PC-3 (cell line): ENCODE measurements at regions not wholly inside any gene's neighbourhood (a gene's known extent, or its start where the extent isn't known, plus 50 kb on each side); places are given as distances from the start of the nearest gene placed in this dataset.

ENCODE experiments used
- ATAC-seq: fragments of 200-7000 bp; cut with Tn5 transposase; 2 replicates; pipeline ENCODE4 v1.9.1; 2020; ENCODE audit warnings: mild to moderate bottlenecking, moderate library complexity
- BruUV-seq: library from RNA; stranded (reverse); fragments of 400-500 nt; replicated peaks from 2 replicates; lab custom pipeline; 2021; lab: Mats Ljungman, UMichigan
- CTCF ChIA-PET: fragments of 300-600 bp; sonication (Branson Sonifier 250); formaldehyde crosslinking; loops from one replicate; lab custom pipeline; 2022; ENCODE audit warnings: antibody characterized with exemption; lab: Charles Lee
- POLR2A ChIA-PET: fragments of 300-600 bp; sonication (Branson Sonifier 250); formaldehyde crosslinking; loops from one replicate; lab custom pipeline; 2022; ENCODE audit warnings: antibody characterized with exemption; ENCODE audit not compliant: unreplicated experiment; lab: Charles Lee
- DNase-seq: peaks from one replicate; pipeline ENCODE4 v3.0.0-alpha.2; 2015
- H2AFZ ChIP-seq: fragments of 300-600 bp; sonication (generic); 2 replicates; pipeline ENCODE4 v1.6.0; 2016; ENCODE audit warnings: antibody characterized with exemption, low read length
- H3F3A ChIP-seq: fragments of 300-600 bp; sonication (generic); one replicate; pipeline ENCODE4 v1.6.0; 2017; ENCODE audit warnings: antibody characterized with exemption, low read length, control low read depth, mild to moderate bottlenecking; ENCODE audit not compliant: unreplicated experiment
- H3K27ac ChIP-seq: fragments of 300-600 bp; sonication (generic); 2 replicates; pipeline ENCODE4 v1.5.1; 2016; ENCODE audit warnings: mild to moderate bottlenecking, low read length
- H3K27me3 ChIP-seq: fragments of 300-600 bp; sonication (generic); 2 replicates; pipeline ENCODE4 v1.6.1; 2016; ENCODE audit warnings: low read length, mixed read lengths
- H3K36me3 ChIP-seq: fragments of 300-600 bp; sonication (generic); 2 replicates; pipeline ENCODE4 v1.6.1; 2016; ENCODE audit warnings: low read depth, mixed run types, low read length, mixed read lengths
- H3K4me1 ChIP-seq: fragments of 300-600 bp; sonication (generic); 2 replicates; pipeline ENCODE4 v1.5.1; 2016; ENCODE audit warnings: low read length; ENCODE audit not compliant: insufficient read depth
- H3K4me2 ChIP-seq: fragments of 300-600 bp; sonication (generic); 2 replicates; pipeline ENCODE4 v1.6.0; 2016; ENCODE audit warnings: low read length
- H3K4me3 ChIP-seq: fragments of 300-600 bp; sonication (generic); 2 replicates; pipeline ENCODE4 v1.5.1; 2016; ENCODE audit warnings: mild to moderate bottlenecking, low read length, mixed read lengths
- H3K79me2 ChIP-seq: fragments of 300-600 bp; sonication (generic); 2 replicates; pipeline ENCODE4 v1.6.1; 2017; ENCODE audit warnings: low read length, mixed read lengths
- H3K9ac ChIP-seq: fragments of 300-600 bp; sonication (generic); 2 replicates; pipeline ENCODE4 v1.6.0; 2016; ENCODE audit warnings: mild to moderate bottlenecking, low read length
- H3K9me2 ChIP-seq: fragments of 300-600 bp; sonication (generic); replicated peaks from 2 replicates; pipeline ENCODE4 v1.6.1; 2016; ENCODE audit warnings: mixed run types, low read length, mixed read lengths
- H3K9me3 ChIP-seq: fragments of 300-600 bp; sonication (generic); 2 replicates; pipeline ENCODE4 v1.6.1; 2016; ENCODE audit warnings: low read length, mixed read lengths
- H4K20me1 ChIP-seq: fragments of 300-600 bp; sonication (generic); 2 replicates; pipeline ENCODE4 v1.6.1; 2016; ENCODE audit warnings: low read length, mixed read lengths
- EZH2 ChIP-seq: fragments of 300-600 bp; sonication (generic); IDR thresholded peaks from one replicate; pipeline ENCODE4 v1.6.1; 2017; ENCODE audit warnings: antibody characterized with exemption, mild to moderate bottlenecking, low read length; ENCODE audit not compliant: unreplicated experiment
- EZH2phosphoT487 ChIP-seq: fragments of 300-600 bp; sonication (generic); IDR thresholded peaks from 2 replicates; pipeline ENCODE4 v1.6.1; 2018; ENCODE audit warnings: mild to moderate bottlenecking, antibody characterized with exemption, low read length, borderline replicate concordance
- intact Hi-C: fragments of 100-400 bp; cut with micrococcal nuclease; formaldehyde crosslinking; loops from 2 replicates; pipeline ENCODE4 v1.9.0; 2023
- TF ChIP-seq, protein P1 (sequence below): fragments of 300-600 bp; sonication (generic); conservative IDR thresholded peaks from 2 replicates; pipeline ENCODE4 v1.5.1; 2017; ENCODE audit warnings: antibody characterized with exemption, low read depth, mild to moderate bottlenecking, low read length

DNA sequence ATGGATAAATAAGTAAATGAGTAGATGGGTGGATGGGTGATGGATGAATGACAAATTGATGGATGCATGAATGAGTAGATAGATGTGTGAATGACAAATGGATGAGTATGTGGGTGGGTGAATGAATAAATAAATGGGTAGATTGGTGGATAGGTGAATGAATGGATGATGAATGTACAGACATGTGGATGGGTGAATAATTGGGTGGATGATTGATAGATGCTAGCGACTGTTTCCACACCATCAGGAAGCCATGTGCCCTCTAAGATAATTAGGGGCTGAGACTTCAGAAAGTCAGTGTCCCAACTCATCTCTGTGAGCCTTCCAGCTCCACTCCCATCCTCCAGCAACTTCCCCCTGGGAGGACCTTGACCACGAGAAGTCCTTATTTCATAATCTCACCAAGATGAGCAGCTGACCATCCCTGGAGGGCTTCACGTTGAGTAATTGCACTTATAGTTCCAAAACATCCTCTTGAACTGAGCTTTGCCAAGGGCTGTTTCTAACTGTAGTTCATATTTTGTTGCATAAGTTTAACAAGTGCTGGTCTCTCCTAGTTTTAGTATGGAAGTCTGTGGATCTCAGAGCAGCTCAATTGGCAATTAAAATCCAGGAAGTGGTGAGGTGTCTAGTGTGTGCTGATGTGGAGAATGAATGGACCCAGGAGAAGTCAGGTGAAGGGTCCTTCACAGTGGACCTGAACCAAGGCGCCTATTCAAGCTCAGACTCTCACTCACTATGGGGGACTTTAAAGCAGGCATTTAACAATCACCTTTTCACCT, 295.7 kb downstream of the ADGRD1 start:
- TF ChIP-seq EZH2phosphoT487 (no peak), EZH2 (no peak)
- TF ChIP-seq, protein P1, sequence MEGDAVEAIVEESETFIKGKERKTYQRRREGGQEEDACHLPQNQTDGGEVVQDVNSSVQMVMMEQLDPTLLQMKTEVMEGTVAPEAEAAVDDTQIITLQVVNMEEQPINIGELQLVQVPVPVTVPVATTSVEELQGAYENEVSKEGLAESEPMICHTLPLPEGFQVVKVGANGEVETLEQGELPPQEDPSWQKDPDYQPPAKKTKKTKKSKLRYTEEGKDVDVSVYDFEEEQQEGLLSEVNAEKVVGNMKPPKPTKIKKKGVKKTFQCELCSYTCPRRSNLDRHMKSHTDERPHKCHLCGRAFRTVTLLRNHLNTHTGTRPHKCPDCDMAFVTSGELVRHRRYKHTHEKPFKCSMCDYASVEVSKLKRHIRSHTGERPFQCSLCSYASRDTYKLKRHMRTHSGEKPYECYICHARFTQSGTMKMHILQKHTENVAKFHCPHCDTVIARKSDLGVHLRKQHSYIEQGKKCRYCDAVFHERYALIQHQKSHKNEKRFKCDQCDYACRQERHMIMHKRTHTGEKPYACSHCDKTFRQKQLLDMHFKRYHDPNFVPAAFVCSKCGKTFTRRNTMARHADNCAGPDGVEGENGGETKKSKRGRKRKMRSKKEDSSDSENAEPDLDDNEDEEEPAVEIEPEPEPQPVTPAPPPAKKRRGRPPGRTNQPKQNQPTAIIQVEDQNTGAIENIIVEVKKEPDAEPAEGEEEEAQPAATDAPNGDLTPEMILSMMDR = no peak
- ATAC-seq (no peak), DNase-seq (no peak)
- H3K4me3 ChIP-seq = no peak overlapping the region
- intact Hi-C loops = no loop called here
- no peak overlapping the region for H2AFZ ChIP-seq
- H3K27ac ChIP-seq = no peak overlapping the region
- H4K20me1 ChIP-seq = no peaks in the 10 kb centered on the region
- no peaks in the 10 kb centered on the region for H3K79me2 ChIP-seq
- POLR2A ChIA-PET = no interaction called here
- no peaks in the 10 kb centered on the region for H3K36me3 ChIP-seq
- H3K9ac ChIP-seq = no peak overlapping the region
- no TSS peak for BruUV-seq
- H3K27me3 ChIP-seq = peaks cover 56% of the 10 kb centered on the region
- CTCF ChIA-PET = no interaction called here
- no peak overlapping the region for H3K4me2 ChIP-seq
- no peaks in the 10 kb centered on the region for H3K4me1 ChIP-seq
- no peaks in the 10 kb centered on the region for H3K9me2 ChIP-seq
- no peaks in the 10 kb centered on the region for H3K9me3 ChIP-seq
- H3F3A ChIP-seq = no peaks in the 10 kb centered on the region

DNA sequence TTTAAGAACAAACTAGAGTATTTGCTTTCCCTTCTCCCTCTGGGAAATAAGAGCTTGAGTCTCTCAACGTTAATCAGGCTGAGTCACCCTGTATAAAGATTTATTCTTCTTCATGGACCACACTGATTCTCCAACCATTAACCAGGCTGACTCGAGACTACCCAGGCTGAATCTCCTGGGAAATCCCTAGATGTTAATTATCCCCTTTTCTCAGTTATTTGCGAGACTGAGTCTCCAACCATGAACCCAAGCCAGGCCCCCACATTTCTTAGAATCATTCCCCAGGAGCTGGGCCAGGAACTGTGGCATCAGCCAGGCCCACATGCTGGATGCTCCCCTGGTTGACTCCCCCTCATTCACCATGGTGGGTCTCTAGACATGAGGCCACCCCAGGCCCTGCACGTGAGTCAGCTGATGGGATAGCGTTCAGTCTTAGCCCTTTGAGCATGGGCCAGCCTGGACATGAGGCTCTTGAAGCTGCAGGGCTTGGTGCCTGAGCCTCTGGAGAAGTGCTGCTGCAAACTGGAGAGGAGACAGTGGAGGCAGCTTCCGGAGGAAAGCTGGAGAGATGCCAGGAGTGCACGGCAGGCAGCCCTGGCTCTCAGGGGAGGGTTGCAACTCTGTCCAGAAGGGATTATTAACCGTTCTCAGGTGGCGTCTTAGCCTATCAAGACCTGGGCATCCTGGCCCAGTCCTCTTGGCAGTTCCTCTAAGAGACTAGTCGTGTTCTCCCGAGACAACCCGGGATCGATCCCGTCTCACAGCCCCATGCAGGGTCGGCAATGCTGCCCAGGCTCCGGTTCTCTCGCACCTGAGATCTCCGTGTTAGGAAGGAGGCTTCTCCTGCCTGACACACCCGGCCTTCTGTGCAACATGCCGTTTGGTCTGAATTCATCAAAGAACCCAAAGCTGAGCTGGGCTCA, 296.6 kb downstream of the ADGRD1 start:
- ATAC-seq = no peak
- H3F3A ChIP-seq = no peaks in the 10 kb centered on the region
- H3K27me3 ChIP-seq = peaks cover 54% of the 10 kb centered on the region
- no peak overlapping the region for H2AFZ ChIP-seq
- no peaks in the 10 kb centered on the region for H3K36me3 ChIP-seq
- CTCF ChIA-PET = no interaction called here
- H3K27ac ChIP-seq = no peak overlapping the region
- TF ChIP-seq EZH2 (no peak), EZH2phosphoT487 (no peak)
- TF ChIP-seq, protein P1 = no peak
- H3K4me3 ChIP-seq = no peak overlapping the region
- BruUV-seq = no TSS peak
- H3K9ac ChIP-seq = no peak overlapping the region
- POLR2A ChIA-PET = no interaction called here
- intact Hi-C loops = no loop called here
- no peak for DNase-seq
- no peaks in the 10 kb centered on the region for H3K9me2 ChIP-seq
- H4K20me1 ChIP-seq = no peaks in the 10 kb centered on the region
- H3K9me3 ChIP-seq = no peaks in the 10 kb centered on the region
- no peaks in the 10 kb centered on the region for H3K4me1 ChIP-seq
- no peak overlapping the region for H3K4me2 ChIP-seq
- no peaks in the 10 kb centered on the region for H3K79me2 ChIP-seq
